Gastrocnemius medialis (tissue), 4 donors: ENCODE measurements at regions not wholly inside any gene's neighbourhood (a gene's known extent, or its start where the extent isn't known, plus 50 kb on each side); places are given as distances from the start of the nearest gene placed in this dataset.

Source experiments
- CTCF ChIP-seq, 5 experiments: fragments of 450-650 bp in 3 of 5; fragments of 200-600 bp in 2 of 5; sonication (generic) in 2 of 5; IDR thresholded peaks in 4 of 5; conservative IDR thresholded peaks in 1 of 5; 1 replicate in 4 of 5; 2 replicates in 1 of 5; pipeline ENCODE4 v1.5.1; 2016 to 2019; ENCODE audit warnings: antibody characterized with exemption in 5 of 5, mild to moderate bottlenecking in 3 of 5, moderate library complexity in 3 of 5
- POLR2A ChIP-seq, 2 donors: fragments of 450-650 bp; IDR thresholded peaks; one replicate each; pipeline ENCODE4 v1.6.1; 2017; ENCODE audit warnings: antibody characterized with exemption in 2 of 2, mild to moderate bottlenecking in 2 of 2, moderate library complexity in 2 of 2

DNA sequence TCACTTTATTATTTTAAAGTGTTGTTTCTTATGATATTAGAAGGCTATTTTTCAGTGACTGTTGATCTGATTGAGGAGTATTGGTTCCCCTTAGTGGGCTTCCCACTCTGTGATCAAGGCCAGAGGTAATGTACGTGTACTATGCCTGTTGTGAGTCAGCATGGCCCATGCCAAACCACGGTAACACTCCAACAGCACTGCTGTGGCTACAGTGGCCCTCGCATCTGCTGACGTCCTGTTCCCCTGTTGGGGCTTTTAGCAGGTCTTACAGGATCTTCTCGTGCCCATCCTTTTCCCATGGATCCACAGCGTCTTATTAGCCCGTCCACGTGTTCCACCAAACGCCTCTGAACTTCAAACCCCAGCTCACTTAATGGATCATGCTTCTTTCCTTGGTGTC lies 964.6 kb upstream of the CELF2 start:
- TF ChIP-seq CTCF (IDR thresholded peaks at IDR 0.05 in 4 of 5, conservative IDR thresholded peaks at IDR 0.05 in 1 of 5) (no peak), POLR2A (IDR thresholded peaks at IDR 0.05) (no peak)
